SJCRH30 (cell line): ENCODE measurements at regions not wholly inside any gene's neighbourhood (a gene's known extent, or its start where the extent isn't known, plus 50 kb on each side); places are given as distances from the start of the nearest gene placed in this dataset.
A peak's percentile ranks its signal among the peaks of the same experiment; 100 is the strongest.

Experiments used
- DNase-seq, 2 experiments: peaks; one replicate each; pipeline ENCODE4 v3.0.0-alpha.2; 2015 to 2020
- H3K27ac ChIP-seq: fragments of 250-450 bp; sonication (Bioruptor Pico); 2 replicates; pipeline ENCODE4 v1.5.1; 2020; ENCODE audit warnings: mild to moderate bottlenecking, moderate library complexity
- H3K27me3 ChIP-seq: fragments of 250-450 bp; sonication (Bioruptor Pico); 2 replicates; pipeline ENCODE4 v1.5.1; 2020; ENCODE audit warnings: mild to moderate bottlenecking, moderate library complexity
- H3K36me3 ChIP-seq: fragments of 250-450 bp; sonication (Bioruptor Pico); 2 replicates; pipeline ENCODE4 v1.5.1; 2020; ENCODE audit warnings: mild to moderate bottlenecking, moderate library complexity
- H3K4me1 ChIP-seq: fragments of 250-450 bp; sonication (Bioruptor Pico); 2 replicates; pipeline ENCODE4 v1.5.1; 2020; ENCODE audit warnings: mild to moderate bottlenecking, moderate library complexity
- H3K4me3 ChIP-seq: fragments of 250-450 bp; sonication (Bioruptor Pico); 2 replicates; pipeline ENCODE4 v1.5.1; 2020; ENCODE audit warnings: mild to moderate bottlenecking, moderate library complexity
- H3K9me3 ChIP-seq: fragments of 250-450 bp; sonication (Bioruptor Pico); replicated peaks from 2 replicates; pipeline ENCODE4 v1.5.1; 2020; ENCODE audit warnings: mild to moderate bottlenecking, moderate library complexity

DNA sequence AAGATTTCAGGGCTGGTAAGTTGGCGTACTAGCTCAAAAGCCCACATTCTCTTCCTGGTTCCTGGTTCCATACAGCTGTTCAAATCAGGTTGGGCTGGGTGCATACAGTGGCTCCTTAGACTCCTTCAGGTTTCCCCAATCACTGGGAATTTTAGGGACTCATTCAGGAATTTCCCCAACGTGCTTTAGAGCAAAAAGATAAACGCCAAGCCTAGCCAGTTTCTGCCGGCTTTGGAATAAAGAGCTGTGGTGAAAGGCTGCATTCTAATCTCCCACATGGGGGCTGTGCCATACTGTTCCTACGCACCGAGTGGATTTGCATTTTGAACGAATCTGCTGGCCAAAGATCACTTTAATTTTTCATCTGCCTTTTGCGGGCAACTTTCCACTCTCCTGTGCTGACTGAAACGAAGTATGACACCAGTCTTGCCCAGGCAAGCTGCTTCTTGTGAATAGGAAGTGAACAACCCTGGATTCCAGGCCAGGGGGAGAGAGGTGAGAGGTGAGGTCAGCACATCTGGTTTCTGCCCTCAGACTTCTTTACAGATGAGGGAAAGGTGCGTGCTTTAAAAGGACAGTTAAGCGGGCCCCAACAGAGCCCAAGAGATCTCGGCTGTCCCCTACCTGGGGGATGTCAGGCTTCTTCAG, 184.2 kb upstream of the PDZRN3 start:
- H3K4me1 ChIP-seq = no peaks in the 10 kb centered on the region
- H3K9me3 ChIP-seq = no peaks in the 10 kb centered on the region
- no peaks in the 10 kb centered on the region for H3K27me3 ChIP-seq
- DNase-seq = no peak
- no peaks in the 10 kb centered on the region for H3K36me3 ChIP-seq
- no peak overlapping the region for H3K27ac ChIP-seq
- H3K4me3 ChIP-seq = no peak overlapping the region

GRCh38 chr3:73805435-73805834, 180.7 kb upstream of the PDZRN3 start:
- H3K4me1 ChIP-seq = no peaks in the 10 kb centered on the region
- no peak overlapping the region for H3K27ac ChIP-seq
- DNase-seq = no peak
- H3K27me3 ChIP-seq = no peaks in the 10 kb centered on the region
- no peak overlapping the region for H3K4me3 ChIP-seq
- no peaks in the 10 kb centered on the region for H3K36me3 ChIP-seq
- H3K9me3 ChIP-seq = no peaks in the 10 kb centered on the region

GRCh38 chr3:73804204-73804603, 179.5 kb upstream of the PDZRN3 start:
- Histone ChIP-seq H3K36me3 (no peaks in the 10 kb centered on the region), H3K27me3 (no peaks in the 10 kb centered on the region), H3K9me3 (no peaks in the 10 kb centered on the region), H3K4me3 (no peak overlapping the region), H3K4me1 (no peaks in the 10 kb centered on the region), H3K27ac (no peak overlapping the region)
- DNase-seq = no peak

GRCh38 chr3:73801444-73801843, 176.7 kb upstream of the PDZRN3 start:
- no peaks in the 10 kb centered on the region for H3K4me1 ChIP-seq
- no peak overlapping the region for H3K4me3 ChIP-seq
- H3K27me3 ChIP-seq = no peaks in the 10 kb centered on the region
- H3K36me3 ChIP-seq = no peaks in the 10 kb centered on the region
- no peaks in the 10 kb centered on the region for H3K9me3 ChIP-seq
- no peak overlapping the region for H3K27ac ChIP-seq
- DNase-seq = no peak

DNA sequence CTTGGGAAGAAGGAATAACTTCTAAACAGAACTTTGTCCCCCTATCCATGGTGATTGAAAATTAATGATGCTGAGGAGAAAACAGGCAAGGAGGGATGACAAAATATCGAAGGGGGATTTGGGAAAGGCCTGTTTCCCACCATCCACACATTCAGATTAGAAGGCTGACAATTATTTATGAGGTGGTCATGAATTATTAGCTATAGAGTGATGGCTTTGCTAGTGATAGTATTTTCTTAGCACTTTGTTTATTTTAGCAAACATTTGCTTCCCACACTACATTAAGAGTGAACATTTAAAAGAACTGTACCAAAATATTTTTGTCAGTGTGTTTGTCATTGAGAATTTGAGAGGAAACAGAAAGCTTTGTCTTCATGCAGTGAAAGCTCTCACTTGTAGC, 172.6 kb upstream of the PDZRN3 start:
- H3K36me3 ChIP-seq = no peaks in the 10 kb centered on the region
- no peaks in the 10 kb centered on the region for H3K4me1 ChIP-seq
- H3K27ac ChIP-seq = no peak overlapping the region
- no peak overlapping the region for H3K4me3 ChIP-seq
- no peak for DNase-seq
- no peaks in the 10 kb centered on the region for H3K9me3 ChIP-seq
- no peaks in the 10 kb centered on the region for H3K27me3 ChIP-seq

DNA sequence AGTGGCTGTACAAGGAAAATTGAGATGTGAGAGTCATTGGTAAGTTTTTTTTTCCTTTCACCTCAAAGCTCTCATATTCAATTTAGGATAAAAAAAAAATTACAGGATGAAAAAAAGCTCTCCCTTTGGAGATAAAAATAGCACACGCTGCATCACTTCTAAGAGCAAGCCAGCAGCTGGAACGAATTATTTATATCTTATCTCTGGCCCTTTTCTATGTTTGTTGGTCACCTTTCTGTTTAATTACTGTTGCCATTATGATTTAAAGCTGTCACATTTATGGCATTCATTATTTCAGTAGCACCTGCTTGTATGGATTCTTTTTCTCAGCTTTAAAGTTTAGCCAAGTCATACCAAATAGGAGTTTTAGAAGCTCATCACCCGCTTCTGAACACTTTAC, 171.6 kb upstream of the PDZRN3 start:
- no peaks in the 10 kb centered on the region for H3K36me3 ChIP-seq
- no peaks in the 10 kb centered on the region for H3K27me3 ChIP-seq
- no peak for DNase-seq
- H3K27ac ChIP-seq = no peak overlapping the region
- H3K9me3 ChIP-seq = no peaks in the 10 kb centered on the region
- H3K4me1 ChIP-seq = peaks cover 6% of the 10 kb centered on the region
- H3K4me3 ChIP-seq = no peak overlapping the region

DNA sequence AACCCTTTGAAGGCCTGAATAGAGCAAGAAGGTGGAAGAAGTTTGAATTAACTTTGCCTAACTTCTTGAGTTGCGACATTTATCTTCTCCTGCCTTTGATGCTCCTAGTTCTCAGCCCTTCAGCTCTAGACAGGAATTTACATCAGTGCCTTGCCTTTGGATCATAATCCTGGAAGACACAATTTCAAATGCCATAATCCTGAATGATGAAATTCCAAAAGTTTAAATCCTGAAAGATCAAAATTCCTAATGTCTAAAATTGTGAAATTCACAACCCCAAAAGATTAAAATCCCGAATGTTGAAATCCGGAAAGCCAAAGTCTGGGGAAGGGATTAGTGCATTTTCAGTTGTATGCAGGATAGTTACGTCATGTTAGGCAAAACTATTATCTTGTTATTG, 166.6 kb upstream of the PDZRN3 start:
- Histone ChIP-seq H3K4me3 (no peak overlapping the region), H3K4me1 (peaks cover 14% of the 10 kb centered on the region), H3K27me3 (no peaks in the 10 kb centered on the region), H3K27ac (peak overlapping the region; percentile 18; the same call in 1 of the 2 replicates), H3K36me3 (no peaks in the 10 kb centered on the region), H3K9me3 (no peaks in the 10 kb centered on the region)
- DNase-seq = no peak

DNA sequence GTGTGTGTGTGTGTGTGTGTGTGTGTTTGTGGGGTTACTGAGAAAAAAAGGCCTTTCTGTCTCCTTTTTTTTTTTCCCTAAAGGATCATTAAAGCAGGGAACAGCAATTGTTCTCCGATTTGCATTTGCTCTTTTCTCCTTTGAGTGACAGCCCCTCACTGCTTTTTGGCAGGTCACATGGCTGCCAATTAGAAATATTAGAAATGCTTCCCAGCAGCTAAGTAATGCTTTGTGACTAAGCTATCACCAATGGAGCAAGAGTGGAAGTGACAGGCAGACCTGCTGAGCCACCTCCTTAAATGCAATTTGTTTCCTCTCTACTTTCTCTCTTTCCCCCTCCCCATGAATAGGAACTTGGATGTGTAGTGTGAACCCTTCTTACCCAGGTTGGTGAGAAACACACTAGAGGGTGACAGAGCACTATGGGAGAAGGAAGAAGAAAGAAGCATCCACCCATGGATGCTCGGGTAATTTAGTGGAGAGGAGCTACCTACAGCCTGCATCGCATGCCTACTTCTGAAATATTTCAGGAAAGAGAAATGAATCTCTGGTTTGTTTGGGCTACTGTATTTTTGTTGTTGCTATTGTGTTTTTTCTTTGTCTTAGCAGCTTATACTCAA, 165.2 kb upstream of the PDZRN3 start:
- Histone ChIP-seq H3K4me1 (peaks cover 18% of the 10 kb centered on the region), H3K27ac (no peak overlapping the region), H3K4me3 (no peak overlapping the region), H3K36me3 (no peaks in the 10 kb centered on the region), H3K27me3 (no peaks in the 10 kb centered on the region), H3K9me3 (no peaks in the 10 kb centered on the region)
- DNase-seq = no peak

DNA sequence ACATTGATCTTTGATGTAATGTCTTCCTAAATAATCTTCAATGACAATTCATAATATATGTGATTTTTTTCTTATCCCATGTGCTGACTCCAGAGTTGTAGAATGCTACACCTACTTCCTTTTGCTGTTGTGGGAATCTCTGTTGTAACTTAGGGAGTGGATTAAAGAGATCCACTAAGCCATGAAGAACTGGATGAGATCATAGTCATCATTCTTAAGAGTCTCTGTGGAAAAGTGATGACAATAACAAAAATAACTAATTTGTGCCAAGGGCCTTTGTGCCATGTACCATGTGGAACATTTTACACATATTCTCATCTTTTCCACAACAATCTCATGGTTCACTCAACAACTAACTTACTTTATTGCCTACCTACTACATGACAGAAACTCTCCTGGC, 162.9 kb upstream of the PDZRN3 start:
- no peak for DNase-seq
- H3K9me3 ChIP-seq = no peaks in the 10 kb centered on the region
- H3K4me1 ChIP-seq = peaks cover 18% of the 10 kb centered on the region
- H3K4me3 ChIP-seq = no peak overlapping the region
- no peaks in the 10 kb centered on the region for H3K27me3 ChIP-seq
- H3K36me3 ChIP-seq = no peaks in the 10 kb centered on the region
- H3K27ac ChIP-seq = no peak overlapping the region

DNA sequence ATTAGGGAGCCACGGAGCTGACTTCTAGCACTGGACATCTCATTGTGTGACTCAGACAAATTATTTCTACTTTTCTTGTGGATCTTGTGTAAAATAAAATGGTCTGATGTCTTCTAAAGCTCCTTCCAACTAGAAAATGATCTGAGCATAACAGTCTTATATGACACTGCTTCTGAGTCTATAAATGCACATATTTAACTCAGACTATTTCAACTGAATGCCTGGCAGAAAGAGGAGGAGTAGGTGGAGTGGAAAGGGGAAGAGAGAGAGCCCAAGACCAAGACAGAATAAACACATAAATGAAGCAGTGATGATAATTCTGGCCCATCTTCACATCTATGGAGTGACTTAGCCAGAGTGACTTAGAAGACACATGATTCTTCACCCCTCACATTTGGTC, 162.3 kb upstream of the PDZRN3 start:
- Histone ChIP-seq H3K4me3 (no peak overlapping the region), H3K27me3 (no peaks in the 10 kb centered on the region), H3K36me3 (no peaks in the 10 kb centered on the region), H3K4me1 (peaks cover 18% of the 10 kb centered on the region), H3K9me3 (no peaks in the 10 kb centered on the region), H3K27ac (peak overlapping the region; percentile 30)
- DNase-seq = no peak

DNA sequence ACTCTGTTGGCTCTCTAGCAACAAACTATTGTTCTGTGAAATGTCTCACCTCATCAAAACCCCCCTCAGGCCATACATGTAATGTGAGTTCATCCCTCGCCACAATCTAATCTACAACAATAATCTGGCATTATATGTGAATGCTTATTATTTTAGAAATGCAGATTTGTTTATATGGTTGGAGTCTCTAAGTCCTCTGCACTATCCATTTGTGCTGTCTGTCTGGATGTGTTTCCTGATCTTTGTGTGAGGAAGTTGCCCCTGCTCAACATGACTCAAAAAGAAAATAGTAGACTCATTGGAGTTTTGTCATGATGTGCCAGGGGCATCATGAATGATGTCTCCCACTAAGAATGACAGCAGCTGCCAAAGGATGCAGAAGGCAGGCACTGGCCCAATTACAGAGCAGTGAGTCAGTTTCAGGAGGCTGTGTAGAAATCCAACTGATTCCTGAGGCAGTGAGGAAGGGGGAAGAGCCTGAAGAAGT, 161.6 kb upstream of the PDZRN3 start:
- Histone ChIP-seq H3K4me3 (no peak overlapping the region), H3K9me3 (no peaks in the 10 kb centered on the region), H3K4me1 (peaks cover 13% of the 10 kb centered on the region), H3K27me3 (no peaks in the 10 kb centered on the region), H3K36me3 (no peaks in the 10 kb centered on the region), H3K27ac (peak overlapping the region; percentile 30)
- DNase-seq = peak; percentile 45 to 50

GRCh38 chr3:73784686-73785392, 160.1 kb upstream of the PDZRN3 start:
- Histone ChIP-seq H3K36me3 (no peaks in the 10 kb centered on the region), H3K4me3 (no peak overlapping the region), H3K4me1 (peaks cover 9% of the 10 kb centered on the region), H3K9me3 (no peaks in the 10 kb centered on the region), H3K27ac (no peak overlapping the region), H3K27me3 (no peaks in the 10 kb centered on the region)
- no peak for DNase-seq

DNA sequence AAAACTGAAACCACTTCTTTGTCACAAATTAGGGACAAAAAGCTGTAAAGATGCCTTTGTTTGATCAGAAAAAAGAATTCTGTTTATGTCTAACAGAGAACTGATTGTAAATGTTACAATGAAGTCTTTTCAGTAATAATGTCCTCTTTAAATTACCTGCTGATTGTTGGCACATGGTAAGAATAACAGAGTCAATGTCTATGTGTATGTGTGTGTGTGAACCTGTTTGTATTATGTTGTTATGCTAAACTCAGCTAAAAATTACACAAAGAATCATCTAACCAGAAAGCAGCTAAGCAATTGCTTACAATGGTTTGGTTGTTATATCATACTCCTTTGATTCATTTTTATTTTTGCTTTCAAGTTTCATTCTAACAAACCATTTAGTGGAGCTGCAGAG, 159.1 kb upstream of the PDZRN3 start:
- Histone ChIP-seq H3K9me3 (no peaks in the 10 kb centered on the region), H3K27me3 (no peaks in the 10 kb centered on the region), H3K4me1 (peaks cover 9% of the 10 kb centered on the region), H3K27ac (no peak overlapping the region), H3K4me3 (no peak overlapping the region), H3K36me3 (no peaks in the 10 kb centered on the region)
- no peak for DNase-seq

GRCh38 chr3:73781541-73781940, 156.8 kb upstream of the PDZRN3 start:
- H3K9me3 ChIP-seq = no peaks in the 10 kb centered on the region
- H3K27ac ChIP-seq = no peak overlapping the region
- H3K4me3 ChIP-seq = no peak overlapping the region
- peaks cover 5% of the 10 kb centered on the region for H3K4me1 ChIP-seq
- no peaks in the 10 kb centered on the region for H3K27me3 ChIP-seq
- no peaks in the 10 kb centered on the region for H3K36me3 ChIP-seq
- DNase-seq = no peak

- H3K4me3 ChIP-seq = no peak overlapping the region
- no peaks in the 10 kb centered on the region for H3K4me1 ChIP-seq
- no peaks in the 10 kb centered on the region for H3K9me3 ChIP-seq
- no peaks in the 10 kb centered on the region for H3K27me3 ChIP-seq
- DNase-seq = no peak
- no peak overlapping the region for H3K27ac ChIP-seq
- no peaks in the 10 kb centered on the region for H3K36me3 ChIP-seq
Measured at GRCh38 chr3:73774645-73775044, 149.9 kb upstream of the PDZRN3 start.
